DMS 273 treated with DMSO at 0.1 percent for 48 hours (cell line): ENCODE measurements at regions not wholly inside any gene's neighbourhood (a gene's known extent, or its start where the extent isn't known, plus 50 kb on each side); places are given as distances from the start of the nearest gene placed in this dataset.

Experiments used
- DNase-seq: peaks from one replicate; lab custom pipeline; 2025; lab: John Stamatoyannopoulos, UW

DNA sequence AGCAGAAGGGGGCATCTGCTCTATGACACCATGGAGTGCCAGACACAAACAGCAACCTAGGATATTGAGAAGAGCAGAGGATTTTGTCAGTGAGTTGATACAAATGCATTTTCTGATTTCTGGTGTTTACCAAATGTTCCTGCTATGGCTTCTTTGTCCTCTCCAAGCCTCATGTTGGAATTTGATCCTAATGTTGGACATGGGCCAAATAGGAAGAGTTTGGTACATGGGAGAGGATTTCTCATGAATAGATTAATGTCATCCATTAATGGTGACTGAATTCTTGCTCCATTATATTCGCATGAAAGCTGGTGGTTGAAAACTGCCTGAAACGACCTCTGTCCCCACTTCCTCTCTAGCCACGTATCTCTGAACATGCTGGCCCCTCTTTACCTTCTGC lies 1002.2 kb upstream of the FLRT2 start:
- DNase-seq, result no peak

GRCh38 chr14:84532016-84532415 lies 997.9 kb upstream of the FLRT2 start:
- no peak for DNase-seq

DNA sequence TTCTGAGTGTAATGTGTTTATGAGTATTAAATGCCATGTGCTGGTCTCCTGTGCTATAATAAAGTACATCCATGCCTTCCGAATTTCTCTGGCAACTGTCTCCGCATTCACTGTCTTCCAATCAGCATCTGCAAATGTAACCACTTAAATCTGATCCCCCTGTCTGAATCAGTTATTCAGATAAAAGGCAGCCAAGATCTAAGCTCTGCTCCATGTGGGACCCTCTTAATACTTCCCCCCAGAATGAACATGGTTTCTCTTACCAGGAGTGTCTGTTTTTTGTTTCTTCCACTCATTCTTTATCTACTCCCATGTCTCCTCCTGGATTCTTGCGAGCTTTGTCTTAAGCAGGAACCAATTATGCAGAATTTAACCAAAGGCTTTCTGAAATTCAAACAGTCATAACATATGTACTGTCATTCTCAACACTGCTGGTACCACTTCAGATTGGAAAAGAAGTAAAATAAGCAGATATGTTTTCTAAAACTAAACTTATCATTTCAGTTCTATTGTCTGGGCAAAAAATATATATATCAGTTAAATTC lies 996.7 kb upstream of the FLRT2 start:
- no peak for DNase-seq

DNA sequence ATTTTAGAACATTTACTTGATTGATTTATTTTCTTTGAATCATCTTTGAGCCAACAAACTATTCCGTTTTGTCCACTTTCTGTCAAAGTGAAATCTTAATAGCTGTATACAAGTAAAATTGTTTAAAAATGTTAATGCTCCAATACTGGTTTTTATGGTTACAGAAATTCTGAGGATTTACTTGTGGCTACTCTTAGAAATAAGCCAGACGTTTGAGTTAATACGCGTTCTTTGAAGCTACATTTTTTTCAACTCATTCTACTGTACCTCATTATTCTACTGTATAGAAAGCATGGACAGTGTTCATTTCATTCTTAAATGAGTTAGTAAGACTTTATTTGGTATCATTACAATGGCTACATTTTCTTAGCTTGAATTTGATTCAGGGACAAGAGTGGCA lies 996.2 kb upstream of the FLRT2 start:
- no peak for DNase-seq

DNA sequence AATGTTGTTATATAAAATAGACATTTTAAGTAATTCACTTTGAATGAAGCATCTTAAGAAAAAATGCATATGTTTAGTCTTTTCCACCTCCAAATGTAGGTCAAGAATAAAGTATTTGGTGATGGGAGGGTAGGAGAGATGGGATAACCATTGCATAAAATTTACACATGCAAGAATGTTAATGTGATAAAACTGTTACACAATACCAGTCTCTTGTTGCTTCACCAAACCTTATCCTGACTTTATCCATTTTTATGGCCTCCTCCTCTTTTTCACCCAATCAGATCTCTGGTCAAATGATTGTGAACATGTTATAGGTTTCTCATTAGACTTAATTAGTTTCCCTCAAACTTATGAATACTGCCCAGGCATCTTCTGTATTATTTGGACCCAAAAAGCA lies 994.5 kb upstream of the FLRT2 start:
- no peak for DNase-seq

- no peak for DNase-seq
These were observed 994.0 kb upstream of the FLRT2 start for GRCh38 chr14:84535976-84536375.

GRCh38 chr14:84541018-84541417 lies 988.9 kb upstream of the FLRT2 start:
- no peak for DNase-seq

DNA sequence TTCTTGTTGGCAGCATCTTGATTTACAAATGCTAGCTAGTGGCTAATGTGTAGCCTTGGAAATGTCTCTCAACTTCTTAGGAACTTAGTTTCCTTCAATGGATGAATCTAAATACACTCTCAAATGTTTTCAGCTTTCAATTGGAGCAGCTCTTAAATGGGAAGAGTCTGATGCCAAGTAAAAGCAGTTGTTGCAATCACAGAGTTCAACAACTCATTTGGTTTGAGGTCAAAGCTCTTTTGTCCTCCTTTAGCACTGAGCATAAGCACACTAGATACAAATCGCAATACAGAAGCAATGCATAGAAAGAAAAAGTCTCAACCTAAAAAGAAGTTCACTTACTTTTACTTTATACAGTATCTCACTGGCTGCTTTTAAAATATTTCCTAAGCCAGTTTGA lies 986.1 kb upstream of the FLRT2 start:
- no peak for DNase-seq

DNA sequence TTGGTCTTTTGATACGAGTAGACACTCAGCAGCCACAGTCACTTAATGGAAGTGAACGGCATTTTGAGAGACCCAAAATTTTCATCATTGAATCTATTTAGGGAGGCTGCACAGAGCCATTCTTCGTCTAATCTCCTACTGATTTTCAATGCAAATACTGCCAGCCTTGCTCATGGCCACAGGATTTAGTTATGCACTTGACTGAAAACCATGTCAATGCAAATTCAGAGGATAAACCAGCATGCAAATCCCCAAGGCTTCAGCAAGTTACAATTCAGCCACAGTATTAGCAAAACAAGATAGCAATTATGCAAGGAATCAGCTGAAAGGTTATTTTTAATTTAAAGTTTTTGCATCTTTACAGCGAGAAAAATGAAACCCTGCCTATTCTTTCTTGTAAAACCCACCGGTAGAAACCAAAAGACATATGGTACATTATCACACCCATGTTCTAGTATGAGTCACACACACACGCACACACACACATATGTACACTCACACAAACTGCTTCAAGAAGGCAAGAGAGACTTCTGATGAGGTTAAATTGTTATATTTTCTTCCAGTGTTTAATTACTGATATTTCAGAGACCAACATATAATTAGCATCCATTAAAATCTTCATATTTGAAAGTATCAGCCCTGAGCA lies 985.3 kb upstream of the FLRT2 start:
- DNase-seq, result no peak

DNA sequence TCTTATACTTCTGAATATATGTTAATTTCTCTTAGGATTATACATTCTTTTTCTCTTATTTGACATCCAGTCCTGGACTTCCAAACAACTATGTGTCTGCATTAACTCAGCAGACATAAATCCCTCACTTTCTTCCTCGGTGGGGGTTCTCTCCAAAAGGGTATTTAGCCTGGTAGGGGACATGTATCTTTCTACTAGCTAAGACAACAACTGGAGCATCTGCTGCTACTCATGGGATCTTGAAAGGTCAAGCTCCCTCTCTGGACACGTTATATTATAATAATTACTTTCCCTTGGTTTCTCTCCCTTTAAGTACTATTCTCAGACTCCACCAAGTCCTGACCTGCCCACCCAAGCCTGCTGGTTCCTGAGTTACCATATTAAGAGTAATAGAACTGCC lies 983.7 kb upstream of the FLRT2 start:
- no peak for DNase-seq

DNA sequence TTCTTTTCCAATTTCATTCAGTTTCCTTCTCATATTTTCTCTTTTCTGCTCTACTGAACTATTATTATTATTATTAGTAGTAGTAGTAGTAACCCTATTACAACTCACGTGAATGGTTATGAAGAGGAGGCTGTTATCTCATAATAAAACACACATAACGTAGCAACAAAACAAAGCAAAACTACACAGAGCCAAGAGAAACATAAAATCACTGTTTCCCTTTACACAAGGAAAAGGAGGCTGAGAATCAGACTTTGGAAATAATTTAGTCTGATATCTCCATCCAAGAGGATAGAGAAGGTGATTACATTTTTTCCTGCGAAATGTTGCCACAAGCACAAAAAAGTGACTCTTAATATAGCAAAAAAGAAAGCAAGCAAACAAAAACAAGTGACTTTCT lies 975.8 kb upstream of the FLRT2 start:
- no peak for DNase-seq

DNA sequence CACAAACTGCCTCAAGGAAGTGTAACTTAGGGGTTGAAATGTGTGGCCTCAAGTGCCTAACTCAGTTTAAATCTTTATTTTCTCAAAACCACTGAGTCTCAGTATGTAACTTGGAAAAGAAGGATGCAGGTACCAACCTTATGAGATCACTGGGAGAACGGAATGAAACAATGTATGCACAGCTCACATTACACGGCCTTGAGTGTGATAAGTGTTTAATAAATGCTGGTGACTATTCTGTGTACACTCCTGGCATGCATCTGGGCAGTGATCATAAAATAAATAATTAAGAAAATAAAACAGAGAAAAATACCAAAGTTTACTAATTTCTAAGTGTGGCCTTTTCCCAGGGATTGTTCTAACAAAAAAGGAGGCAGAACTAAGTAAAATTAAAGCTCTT lies 974.5 kb upstream of the FLRT2 start:
- DNase-seq, result no peak

- DNase-seq, result no peak
These were observed 963.8 kb upstream of the FLRT2 start for GRCh38 chr14:84566109-84566508.

DNA sequence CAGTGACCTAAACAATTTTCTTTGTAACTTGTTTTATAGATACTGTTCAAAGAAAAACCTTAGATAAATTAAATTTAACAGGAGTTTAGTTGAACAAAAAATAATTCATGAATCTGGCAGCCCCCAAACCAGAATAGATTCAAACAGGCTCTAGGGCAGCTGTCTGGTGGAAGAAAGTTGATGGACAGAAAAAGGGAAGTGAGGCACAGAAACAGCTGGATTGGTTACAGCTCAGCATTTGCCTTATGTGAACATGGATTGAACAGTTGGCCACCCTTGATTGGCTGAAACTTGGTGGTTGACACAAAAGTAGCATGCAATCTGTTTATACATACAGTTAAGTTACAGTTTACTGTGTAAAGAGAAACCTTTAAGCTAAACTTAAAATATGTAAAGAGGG lies 954.3 kb upstream of the FLRT2 start:
- DNase-seq, result no peak

DNA sequence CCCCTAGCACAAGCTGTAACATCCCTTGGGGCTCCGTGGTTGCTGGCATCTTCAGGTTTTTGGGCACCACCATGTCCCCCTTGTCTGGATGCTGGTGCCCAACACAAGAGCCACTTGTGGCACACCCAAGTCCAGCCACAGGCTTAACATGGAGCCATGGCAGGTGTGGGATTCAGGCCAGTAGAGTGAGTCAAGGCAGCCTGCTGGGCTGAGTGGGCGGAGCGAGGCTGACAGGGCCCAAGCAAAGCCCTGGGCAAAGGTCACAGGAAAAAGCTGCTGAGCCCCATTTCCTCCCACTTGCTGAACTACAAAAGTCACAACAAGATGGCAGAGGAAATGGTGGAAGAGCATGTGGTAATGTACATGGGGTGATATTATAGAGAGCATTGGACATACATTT lies 950.7 kb upstream of the FLRT2 start:
- no peak for DNase-seq

DNA sequence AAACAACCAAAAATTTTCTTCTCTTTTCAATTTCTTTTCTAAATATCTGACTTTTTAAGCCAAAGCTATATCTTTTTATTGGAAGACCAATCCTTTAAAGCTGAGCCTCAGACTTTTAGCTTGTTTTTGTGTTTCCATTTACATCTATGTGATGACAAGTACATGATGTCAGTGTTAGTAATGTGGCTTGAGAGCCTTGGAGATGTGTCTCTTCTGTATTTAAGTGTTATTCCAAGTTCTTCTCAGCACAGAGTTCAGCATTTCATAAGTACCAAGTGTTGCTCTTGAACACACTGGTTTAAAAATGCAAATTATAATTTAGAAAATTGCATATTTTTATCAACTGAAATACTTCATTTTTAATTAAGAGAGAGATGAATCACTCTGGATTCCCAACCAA lies 948.9 kb upstream of the FLRT2 start:
- no peak for DNase-seq

- DNase-seq, result no peak
These were observed 945.4 kb upstream of the FLRT2 start for GRCh38 chr14:84584511-84584910.

- no peak for DNase-seq
These were observed 938.0 kb upstream of the FLRT2 start for GRCh38 chr14:84591827-84592445.

DNA sequence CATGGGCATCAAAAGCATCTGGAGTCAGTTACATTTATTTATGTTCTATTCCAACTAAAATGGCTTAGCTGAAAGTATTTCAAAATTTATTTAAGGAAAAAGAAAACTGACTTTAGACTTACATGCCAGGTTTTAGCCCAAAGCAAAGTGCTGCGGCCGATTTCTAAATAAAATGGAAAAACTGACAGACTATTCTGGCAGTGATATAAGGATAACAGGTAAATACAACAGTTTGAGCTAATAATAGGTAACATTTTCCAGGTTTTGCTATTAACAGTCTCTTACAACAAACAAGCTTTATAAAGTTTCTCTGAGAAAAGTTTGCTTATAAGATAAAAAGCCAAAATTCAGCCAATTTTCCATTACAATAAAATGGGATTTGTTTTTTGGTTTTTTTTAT lies 937.2 kb upstream of the FLRT2 start:
- no peak for DNase-seq

DNA sequence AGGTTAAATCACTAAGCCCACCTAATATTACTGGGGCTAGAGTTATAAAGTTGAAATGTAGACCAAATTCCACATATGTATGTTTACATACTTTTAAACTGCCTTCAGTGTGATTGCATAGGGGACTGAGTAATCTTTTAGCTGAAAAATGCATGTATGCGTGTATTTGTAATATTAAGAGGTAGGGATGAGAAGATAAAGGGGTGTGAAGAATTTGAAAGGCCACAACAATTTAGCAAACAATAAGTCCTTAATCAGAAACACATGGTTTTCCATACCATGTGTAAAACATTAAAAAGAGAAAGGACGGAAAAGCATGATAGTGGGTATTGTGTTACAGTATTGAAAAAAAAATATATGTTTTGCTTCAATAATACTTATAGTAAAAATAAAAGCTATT lies 919.9 kb upstream of the FLRT2 start:
- no peak for DNase-seq

DNA sequence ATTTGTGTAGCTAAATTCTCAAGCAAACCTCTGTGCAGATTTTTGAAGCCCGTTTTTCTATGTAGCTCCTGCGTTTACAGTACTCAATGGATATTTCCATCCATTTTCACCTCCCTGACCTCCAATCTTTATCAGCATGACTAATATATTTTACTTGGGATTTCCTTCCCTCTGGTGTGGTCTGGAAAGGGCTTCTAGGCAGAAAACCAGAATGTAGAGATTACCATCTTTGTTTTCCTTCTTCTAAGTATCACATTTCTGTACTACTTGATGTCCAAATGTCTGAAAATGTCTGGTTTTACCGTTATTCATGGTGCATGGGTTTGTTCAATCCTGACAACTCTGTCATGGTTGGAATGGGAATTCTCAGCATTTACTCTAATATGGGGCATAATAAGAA lies 907.6 kb upstream of the FLRT2 start:
- no peak for DNase-seq

GRCh38 chr14:84643446-84643845 lies 886.5 kb upstream of the FLRT2 start:
- no peak for DNase-seq

GRCh38 chr14:84646786-84647500 lies 883.0 kb upstream of the FLRT2 start:
- DNase-seq, result no peak
